ENCODE measurements at regions not wholly inside any gene's neighbourhood (a gene's known extent, or its start where the extent isn't known, plus 50 kb on each side); places are given as distances from the start of the nearest gene placed in this dataset.

GRCh38 chr6:103277936-103278335 lies 1581.8 kb downstream of the HACE1 start:
- no peak for TF ChIP-seq CTCF (IDR thresholded peaks at IDR 0.05 in 2 of 3, conservative IDR thresholded peaks at IDR 0.05 in 1 of 3; ENCODE audit: insufficient read depth in 2 of 3, low read depth in 1 of 3, low read length in 3 of 3)
- no peak for TF ChIP-seq ZZZ3 (IDR thresholded peaks at IDR 0.05)
- TF ChIP-seq JUN (IDR thresholded peaks at IDR 0.05; ENCODE audit: borderline replicate concordance, low read depth, low read length), result no peak
- TF ChIP-seq JUN (CRISPR knock-in tag; IDR thresholded peaks at IDR 0.05; ENCODE audit: borderline replicate concordance), result no peak
- TF ChIP-seq EP300 (IDR thresholded peaks at IDR 0.05; ENCODE audit: low read length), result no peak
- no peak for TF ChIP-seq SAP30 (IDR thresholded peaks at IDR 0.05; ENCODE audit: borderline replicate concordance, insufficient read depth, low read depth, low read length, poor library complexity, severe bottlenecking)
- no peak for TF ChIP-seq POU5F1 (IDR thresholded peaks at IDR 0.05; ENCODE audit: borderline replicate concordance, low read depth, low read length, partially characterized antibody)
- TF ChIP-seq RCOR1 (IDR thresholded peaks at IDR 0.05; ENCODE audit: borderline replicate concordance in 1 of 2, low read depth in 2 of 2, low read length in 2 of 2), result no peak
- no peak for TF ChIP-seq BHLHE40 (IDR thresholded peaks at IDR 0.05; ENCODE audit: low read length)
